ENCODE measurements at regions not wholly inside any gene's neighbourhood (a gene's known extent, or its start where the extent isn't known, plus 50 kb on each side); places are given as distances from the start of the nearest gene placed in this dataset.

- TF ChIP-seq CTCF (IDR thresholded peaks at IDR 0.05) (no peak), EZH2 (IDR thresholded peaks at IDR 0.05; ENCODE audit: borderline replicate concordance, insufficient read depth, low read depth, low read length, poor library complexity, severe bottlenecking) (no peak)
These were observed 80.6 kb upstream of the CCL2 start for GRCh38 chr17:34174496-34174895.
